Amygdala (tissue), 56 donors: ENCODE measurements at regions not wholly inside any gene's neighbourhood (a gene's known extent, or its start where the extent isn't known, plus 50 kb on each side); places are given as distances from the start of the nearest gene placed in this dataset.

Experiments used
- DNase-seq, 56 donors: peaks; one replicate each; lab custom pipeline; 2025; lab: John Stamatoyannopoulos, UW

- no peak for DNase-seq
Measured at GRCh38 chr2:145593280-145593679, 1073.4 kb upstream of the ZEB2 start.

- DNase-seq = no peak
Measured at GRCh38 chr2:145592361-145592760, 1072.4 kb upstream of the ZEB2 start.

- DNase-seq = no peak
Measured at GRCh38 chr2:145591109-145591809, 1071.3 kb upstream of the ZEB2 start.

GRCh38 chr2:145587922-145588321 lies 1068.0 kb upstream of the ZEB2 start:
- no peak for DNase-seq

GRCh38 chr2:145584353-145584752 lies 1064.4 kb upstream of the ZEB2 start:
- no peak for DNase-seq

- DNase-seq = no peak
Measured at GRCh38 chr2:145573608-145574007, 1053.7 kb upstream of the ZEB2 start.

GRCh38 chr2:145572238-145572637 lies 1052.3 kb upstream of the ZEB2 start:
- DNase-seq = no peak

- no peak for DNase-seq
Measured at GRCh38 chr2:145569108-145569507, 1049.2 kb upstream of the ZEB2 start.

- no peak for DNase-seq
Measured at GRCh38 chr2:145563741-145564615, 1044.1 kb upstream of the ZEB2 start.

GRCh38 chr2:145561152-145561551 lies 1041.2 kb upstream of the ZEB2 start:
- DNase-seq = no peak

- DNase-seq = no peak
Measured at GRCh38 chr2:145558617-145559350, 1038.9 kb upstream of the ZEB2 start.

GRCh38 chr2:145555360-145555759 lies 1035.4 kb upstream of the ZEB2 start:
- DNase-seq = no peak

- DNase-seq = no peak
Measured at GRCh38 chr2:145551686-145552085, 1031.8 kb upstream of the ZEB2 start.

GRCh38 chr2:145548479-145548878 lies 1028.6 kb upstream of the ZEB2 start:
- DNase-seq = no peak

- DNase-seq = no peak
Measured at GRCh38 chr2:145547620-145548019, 1027.7 kb upstream of the ZEB2 start.

- no peak for DNase-seq
Measured at GRCh38 chr2:145546091-145546490, 1026.2 kb upstream of the ZEB2 start.

- no peak for DNase-seq
Measured at GRCh38 chr2:145543856-145544255, 1023.9 kb upstream of the ZEB2 start.

GRCh38 chr2:145543155-145543554 lies 1023.2 kb upstream of the ZEB2 start:
- DNase-seq = no peak

- DNase-seq = no peak
Measured at GRCh38 chr2:145541028-145541427, 1021.1 kb upstream of the ZEB2 start.

- DNase-seq = no peak
Measured at GRCh38 chr2:145538661-145539350, 1018.9 kb upstream of the ZEB2 start.

- no peak for DNase-seq
Measured at GRCh38 chr2:145530653-145531052, 1010.7 kb upstream of the ZEB2 start.
